ENCODE measurements at regions not wholly inside any gene's neighbourhood (a gene's known extent, or its start where the extent isn't known, plus 50 kb on each side); places are given as distances from the start of the nearest gene placed in this dataset.
A peak's percentile ranks its signal among the peaks of the same experiment; 100 is the strongest.

GRCh38 chr6:85798931-85799652 is 156.4 kb upstream of the SYNCRIP start:
- no peak for FAIRE-seq
- Histone ChIP-seq H3K4me3 (ENCODE audit: low read depth, low read length) (no peak overlapping the region), H3K27me3 (ENCODE audit: control insufficient read depth, insufficient read depth, low read length) (no peaks in the 10 kb centered on the region), H3K36me3 (ENCODE audit: control insufficient read depth, insufficient read depth, low read length) (no peaks in the 10 kb centered on the region)
- DNase-seq (ENCODE audit: low read depth) = peak; percentile 69
- TF ChIP-seq CTCF (IDR thresholded peaks at IDR 0.05; ENCODE audit: insufficient read depth, low read length, severe bottlenecking) = no peak

DNA sequence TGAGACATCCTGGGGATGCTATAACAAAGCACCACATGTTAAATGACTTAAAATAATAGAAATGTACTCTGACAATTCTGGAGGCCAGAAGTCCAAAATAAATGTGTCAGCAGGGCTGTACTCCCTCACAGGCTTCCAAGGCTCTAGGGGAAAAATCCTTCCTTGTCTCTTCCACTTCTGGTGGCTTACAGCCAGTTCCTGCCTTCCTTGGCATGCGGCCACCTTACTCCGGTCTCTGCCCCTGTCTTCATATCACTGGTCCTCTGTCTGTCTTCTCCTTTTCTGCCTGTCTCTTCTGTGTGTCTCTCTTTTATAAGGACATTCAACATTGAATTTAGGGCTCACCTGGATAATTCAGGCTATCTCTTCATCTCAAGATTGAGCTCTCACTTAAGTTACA is 155.3 kb upstream of the SYNCRIP start:
- Histone ChIP-seq H3K36me3 (ENCODE audit: control insufficient read depth, insufficient read depth, low read length) (no peaks in the 10 kb centered on the region), H3K4me3 (ENCODE audit: low read depth, low read length) (no peak overlapping the region), H3K27me3 (ENCODE audit: control insufficient read depth, insufficient read depth, low read length) (no peaks in the 10 kb centered on the region)
- DNase-seq (ENCODE audit: low read depth) (peak; percentile 12), FAIRE-seq (no peak)
- TF ChIP-seq CTCF (IDR thresholded peaks at IDR 0.05; ENCODE audit: insufficient read depth, low read length, severe bottlenecking) = no peak

DNA sequence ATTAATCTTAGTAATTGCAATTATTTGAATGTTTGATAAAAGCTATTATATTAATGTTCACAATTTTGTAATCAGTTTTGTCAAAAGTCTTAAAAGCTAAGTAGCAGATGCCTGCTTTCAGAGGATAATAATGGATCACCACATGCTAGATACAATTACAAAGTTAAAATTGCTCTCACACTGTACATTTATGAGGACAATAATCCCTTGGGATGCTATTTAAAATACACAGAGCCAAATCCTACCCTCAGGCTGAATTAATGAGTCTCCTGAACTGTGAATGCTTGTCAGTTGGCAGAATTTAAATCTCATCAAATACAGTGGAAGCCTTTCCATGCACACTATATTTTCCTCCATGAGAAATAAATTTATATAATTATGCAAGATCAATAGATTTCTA is 153.3 kb upstream of the SYNCRIP start:
- Histone ChIP-seq H3K27me3 (ENCODE audit: control insufficient read depth, insufficient read depth, low read length) (no peaks in the 10 kb centered on the region), H3K4me3 (ENCODE audit: low read depth, low read length) (no peak overlapping the region), H3K36me3 (ENCODE audit: control insufficient read depth, insufficient read depth, low read length) (no peaks in the 10 kb centered on the region)
- no peak for TF ChIP-seq CTCF (IDR thresholded peaks at IDR 0.05; ENCODE audit: insufficient read depth, low read length, severe bottlenecking)
- DNase-seq (ENCODE audit: low read depth) (no peak), FAIRE-seq (no peak)

GRCh38 chr6:85792254-85792653 is 149.6 kb upstream of the SYNCRIP start:
- FAIRE-seq = no peak
- peak; percentile 77 for DNase-seq (ENCODE audit: low read depth)
- no peaks in the 10 kb centered on the region for H3K36me3 ChIP-seq (ENCODE audit: control insufficient read depth, insufficient read depth, low read length)
- TF ChIP-seq CTCF (IDR thresholded peaks at IDR 0.05; ENCODE audit: insufficient read depth, low read length, severe bottlenecking) = no peak
- no peaks in the 10 kb centered on the region for H3K27me3 ChIP-seq (ENCODE audit: control insufficient read depth, insufficient read depth, low read length)
- no peak overlapping the region for H3K4me3 ChIP-seq (ENCODE audit: low read depth, low read length)

DNA sequence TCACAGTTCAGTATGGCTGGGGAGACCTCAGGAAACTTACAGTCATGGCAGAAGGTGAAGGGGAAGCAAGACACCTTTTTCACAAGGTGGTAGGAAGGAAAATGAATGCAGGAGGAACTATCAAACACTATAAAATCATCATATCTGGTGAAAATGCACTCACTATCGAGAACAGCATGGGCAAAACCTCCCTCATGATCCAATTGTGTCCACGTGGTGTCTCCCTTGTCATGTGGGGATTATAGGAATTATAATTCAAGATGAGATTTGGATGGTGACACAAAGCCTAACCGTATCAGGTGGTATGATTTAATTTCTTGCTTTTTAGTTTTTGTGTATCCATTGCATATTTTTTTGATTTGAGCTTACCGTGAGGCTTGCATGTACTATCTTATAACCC is 133.2 kb upstream of the SYNCRIP start:
- no peaks in the 10 kb centered on the region for H3K27me3 ChIP-seq (ENCODE audit: control insufficient read depth, insufficient read depth, low read length)
- H3K4me3 ChIP-seq (ENCODE audit: low read depth, low read length) = no peak overlapping the region
- no peak for TF ChIP-seq CTCF (IDR thresholded peaks at IDR 0.05; ENCODE audit: insufficient read depth, low read length, severe bottlenecking)
- no peak for DNase-seq (ENCODE audit: low read depth)
- no peak for FAIRE-seq
- H3K36me3 ChIP-seq (ENCODE audit: control insufficient read depth, insufficient read depth, low read length) = no peaks in the 10 kb centered on the region

GRCh38 chr6:85772641-85773040 is 130.0 kb upstream of the SYNCRIP start:
- FAIRE-seq = peak; percentile 50
- H3K27me3 ChIP-seq (ENCODE audit: control insufficient read depth, insufficient read depth, low read length) = no peaks in the 10 kb centered on the region
- no peak for TF ChIP-seq CTCF (IDR thresholded peaks at IDR 0.05; ENCODE audit: insufficient read depth, low read length, severe bottlenecking)

More at GRCh38 chr6:85772641-85773040, 130.0 kb upstream of the SYNCRIP start:
- no peak overlapping the region for H3K4me3 ChIP-seq (ENCODE audit: low read depth, low read length)
- no peak for DNase-seq (ENCODE audit: low read depth)
- H3K36me3 ChIP-seq (ENCODE audit: control insufficient read depth, insufficient read depth, low read length) = no peaks in the 10 kb centered on the region
